Suprapubic skin (tissue), 4 donors: ENCODE measurements at regions not wholly inside any gene's neighbourhood (a gene's known extent, or its start where the extent isn't known, plus 50 kb on each side); places are given as distances from the start of the nearest gene placed in this dataset.

ENCODE experiments used
- POLR2A ChIP-seq, 2 donors: fragments of 450-650 bp; IDR thresholded peaks; one replicate each; pipeline ENCODE4 v1.6.1; 2017; ENCODE audit warnings: antibody characterized with exemption in 2 of 2, mild to moderate bottlenecking in 2 of 2, moderate library complexity in 2 of 2
- POLR2AphosphoS5 ChIP-seq, 3 donors: sonication (generic); formaldehyde crosslinking; IDR thresholded peaks; one replicate each; pipeline ENCODE4 v1.6.1; 2017; ENCODE audit warnings: antibody characterized with exemption in 3 of 3
- TF ChIP-seq, protein P1 (sequence below), 2 donors: fragments of 200-600 bp in 1 of 2; fragments of 450-650 bp in 1 of 2; sonication (generic) in 1 of 2; IDR thresholded peaks; one replicate each; pipeline ENCODE4 v1.5.1; 2016 to 2019; ENCODE audit warnings: antibody characterized with exemption in 2 of 2, mild to moderate bottlenecking in 1 of 2, moderate library complexity in 1 of 2

- TF ChIP-seq, protein P1, sequence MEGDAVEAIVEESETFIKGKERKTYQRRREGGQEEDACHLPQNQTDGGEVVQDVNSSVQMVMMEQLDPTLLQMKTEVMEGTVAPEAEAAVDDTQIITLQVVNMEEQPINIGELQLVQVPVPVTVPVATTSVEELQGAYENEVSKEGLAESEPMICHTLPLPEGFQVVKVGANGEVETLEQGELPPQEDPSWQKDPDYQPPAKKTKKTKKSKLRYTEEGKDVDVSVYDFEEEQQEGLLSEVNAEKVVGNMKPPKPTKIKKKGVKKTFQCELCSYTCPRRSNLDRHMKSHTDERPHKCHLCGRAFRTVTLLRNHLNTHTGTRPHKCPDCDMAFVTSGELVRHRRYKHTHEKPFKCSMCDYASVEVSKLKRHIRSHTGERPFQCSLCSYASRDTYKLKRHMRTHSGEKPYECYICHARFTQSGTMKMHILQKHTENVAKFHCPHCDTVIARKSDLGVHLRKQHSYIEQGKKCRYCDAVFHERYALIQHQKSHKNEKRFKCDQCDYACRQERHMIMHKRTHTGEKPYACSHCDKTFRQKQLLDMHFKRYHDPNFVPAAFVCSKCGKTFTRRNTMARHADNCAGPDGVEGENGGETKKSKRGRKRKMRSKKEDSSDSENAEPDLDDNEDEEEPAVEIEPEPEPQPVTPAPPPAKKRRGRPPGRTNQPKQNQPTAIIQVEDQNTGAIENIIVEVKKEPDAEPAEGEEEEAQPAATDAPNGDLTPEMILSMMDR (IDR thresholded peaks at IDR 0.05) = no peak
- no peak for TF ChIP-seq POLR2A (IDR thresholded peaks at IDR 0.05)
- no peak for TF ChIP-seq POLR2AphosphoS5 (IDR thresholded peaks at IDR 0.05)
These were observed 178.7 kb upstream of the EMCN start for GRCh38 chr4:100696531-100696930.
